ENCODE measurements at regions not wholly inside any gene's neighbourhood (a gene's known extent, or its start where the extent isn't known, plus 50 kb on each side); places are given as distances from the start of the nearest gene placed in this dataset.

- ATAC-seq (ENCODE audit: insufficient read depth, low FRiP score) = no peak
- Histone ChIP-seq H3K27ac (ENCODE audit: low read depth in 1 of 2, low read length in 1 of 2) (no peak overlapping the region), H3K4me3 (no peak overlapping the region), H3K9me3 (ENCODE audit: control insufficient read depth in 4 of 4, insufficient read depth in 3 of 4, low read length in 3 of 4) (peaks cover 0 to 6% (median under 1%) of the 10 kb centered on the region in 4 donors), H3K9ac (ENCODE audit: insufficient read depth in 1 of 2, low read length in 2 of 2) (no peak overlapping the region), H3K27me3 (ENCODE audit: control insufficient read depth in 3 of 3, insufficient read depth in 3 of 3, low read length in 2 of 3) (no peaks in the 10 kb centered on the region), H3K4me1 (ENCODE audit: control insufficient read depth in 5 of 5, insufficient read depth in 5 of 5, low read length in 5 of 5) (no peaks in the 10 kb centered on the region), H3K36me3 (ENCODE audit: control insufficient read depth in 4 of 4, insufficient read depth in 4 of 4, low read length in 4 of 4) (no peaks in the 10 kb centered on the region)
- 73 to 74% methylated on average over 9 of the region's 9 CpGs for WGBS, 2 donors
- TF ChIP-seq CTCF (IDR thresholded peaks at IDR 0.05; ENCODE audit: control extremely low read depth, extremely low read depth) = no peak
- DNase-seq = no peak
Measured at GRCh38 chr16:9681508-9681907, 500.7 kb downstream of the GRIN2A start.

GRCh38 chr16:9682320-9682719 lies 499.9 kb downstream of the GRIN2A start:
- Histone ChIP-seq H3K36me3 (ENCODE audit: control insufficient read depth in 4 of 4, insufficient read depth in 4 of 4, low read length in 4 of 4) (no peaks in the 10 kb centered on the region), H3K27ac (ENCODE audit: low read depth in 1 of 2, low read length in 1 of 2) (no peak overlapping the region), H3K9ac (ENCODE audit: insufficient read depth in 1 of 2, low read length in 2 of 2) (no peak overlapping the region), H3K27me3 (ENCODE audit: control insufficient read depth in 3 of 3, insufficient read depth in 3 of 3, low read length in 2 of 3) (no peaks in the 10 kb centered on the region), H3K4me3 (no peak overlapping the region), H3K9me3 (ENCODE audit: control insufficient read depth in 4 of 4, insufficient read depth in 3 of 4, low read length in 3 of 4) (peaks cover 0 to 6% (median under 1%) of the 10 kb centered on the region in 4 donors), H3K4me1 (ENCODE audit: control insufficient read depth in 5 of 5, insufficient read depth in 5 of 5, low read length in 5 of 5) (no peaks in the 10 kb centered on the region)
- ATAC-seq (ENCODE audit: insufficient read depth, low FRiP score) = no peak
- no peak for DNase-seq
- no peak for TF ChIP-seq CTCF (IDR thresholded peaks at IDR 0.05; ENCODE audit: control extremely low read depth, extremely low read depth)
- 67 to 74% methylated on average over 2 of the region's 2 CpGs for WGBS, 2 donors

DNA sequence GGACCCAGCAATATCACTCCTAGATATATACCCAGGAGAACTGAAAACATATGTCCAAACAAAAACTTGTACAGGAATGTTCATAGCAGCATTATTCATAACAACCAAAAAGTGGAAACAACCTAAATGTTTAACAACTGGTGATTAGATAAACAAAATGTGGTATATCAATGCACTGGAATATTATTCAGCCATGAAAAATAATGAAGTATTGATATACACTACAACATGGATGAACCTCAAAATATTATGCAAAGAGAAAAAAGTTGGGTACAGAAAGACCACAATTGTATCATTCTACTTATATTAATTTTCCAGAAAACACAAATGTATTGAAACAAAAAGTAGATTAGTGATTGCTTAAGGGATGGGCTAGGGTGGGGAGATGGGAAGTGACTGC lies 498.6 kb downstream of the GRIN2A start:
- no peaks in the 10 kb centered on the region for H3K36me3 ChIP-seq (ENCODE audit: control insufficient read depth in 4 of 4, insufficient read depth in 4 of 4, low read length in 4 of 4)
- DNase-seq (no peak), ATAC-seq (ENCODE audit: insufficient read depth, low FRiP score) (no peak)
- H3K9ac ChIP-seq (ENCODE audit: insufficient read depth in 1 of 2, low read length in 2 of 2) = no peak overlapping the region
- no peak overlapping the region for H3K27ac ChIP-seq (ENCODE audit: low read depth in 1 of 2, low read length in 1 of 2)
- no peaks in the 10 kb centered on the region for H3K27me3 ChIP-seq (ENCODE audit: control insufficient read depth in 3 of 3, insufficient read depth in 3 of 3, low read length in 2 of 3)
- H3K4me1 ChIP-seq (ENCODE audit: control insufficient read depth in 5 of 5, insufficient read depth in 5 of 5, low read length in 5 of 5) = no peaks in the 10 kb centered on the region
- TF ChIP-seq CTCF (IDR thresholded peaks at IDR 0.05; ENCODE audit: control extremely low read depth, extremely low read depth) = no peak
- H3K4me3 ChIP-seq = no peak overlapping the region
- H3K9me3 ChIP-seq (ENCODE audit: control insufficient read depth in 4 of 4, insufficient read depth in 3 of 4, low read length in 3 of 4) = peaks cover 0 to 6% (median 2%) of the 10 kb centered on the region in 4 donors

GRCh38 chr16:9687737-9688319 lies 494.4 kb downstream of the GRIN2A start:
- Histone ChIP-seq H3K9me3 (ENCODE audit: control insufficient read depth in 4 of 4, insufficient read depth in 3 of 4, low read length in 3 of 4) (peaks cover 0 to 6% (median 2%) of the 10 kb centered on the region in 4 donors), H3K27me3 (ENCODE audit: control insufficient read depth in 3 of 3, insufficient read depth in 3 of 3, low read length in 2 of 3) (no peaks in the 10 kb centered on the region), H3K9ac (ENCODE audit: insufficient read depth in 1 of 2, low read length in 2 of 2) (no peak overlapping the region), H3K36me3 (ENCODE audit: control insufficient read depth in 4 of 4, insufficient read depth in 4 of 4, low read length in 4 of 4) (no peaks in the 10 kb centered on the region), H3K4me1 (ENCODE audit: control insufficient read depth in 5 of 5, insufficient read depth in 5 of 5, low read length in 5 of 5) (no peaks in the 10 kb centered on the region), H3K27ac (ENCODE audit: low read depth in 1 of 2, low read length in 1 of 2) (no peak overlapping the region), H3K4me3 (no peak overlapping the region)
- ATAC-seq (ENCODE audit: insufficient read depth, low FRiP score) (no peak), DNase-seq (no peak)
- WGBS, 2 donors = 71 to 75% methylated on average over 4 of the region's 4 CpGs
- TF ChIP-seq CTCF (IDR thresholded peaks at IDR 0.05; ENCODE audit: control extremely low read depth, extremely low read depth) = no peak
